CD4-positive, alpha-beta T cell treated with Interleukin-4 for 1 hour (primary cell): ENCODE measurements at regions not wholly inside any gene's neighbourhood (a gene's known extent, or its start where the extent isn't known, plus 50 kb on each side); places are given as distances from the start of the nearest gene placed in this dataset.
"Not testable (repeated sequence)": the region's sequence is repeated elsewhere in the genome, so short reads cannot be mapped to it uniquely, and the experiment has no call there.

ENCODE experiments used
- DNase-seq, 2 donors: peaks; one replicate each; pipeline ENCODE4 v3.0.0-alpha.2; 2020 to 2022

DNA sequence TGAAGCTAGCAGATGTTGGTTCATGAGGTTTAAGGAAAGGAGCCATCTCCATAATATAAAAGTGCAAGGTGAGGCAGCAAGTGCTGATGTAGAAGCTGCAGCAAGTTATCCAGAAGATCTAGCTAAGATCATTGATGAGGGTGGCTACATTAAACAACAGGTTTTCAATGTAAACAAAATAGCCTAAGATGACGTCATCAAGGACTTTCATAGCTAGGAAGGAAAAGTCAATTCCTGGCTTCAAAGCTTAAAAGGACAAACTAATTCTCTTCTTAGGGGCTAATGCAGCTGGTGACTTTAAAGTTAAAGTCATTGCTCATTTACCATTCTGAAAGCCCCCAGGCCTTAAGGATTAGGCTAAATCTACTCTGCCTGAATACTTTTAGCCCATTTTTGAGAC lies 141.9 kb downstream of the MID1IP1 start:
- no peak for DNase-seq

GRCh38 chrX:38948046-38948445 lies 146.8 kb downstream of the MID1IP1 start:
- no peak for DNase-seq

DNA sequence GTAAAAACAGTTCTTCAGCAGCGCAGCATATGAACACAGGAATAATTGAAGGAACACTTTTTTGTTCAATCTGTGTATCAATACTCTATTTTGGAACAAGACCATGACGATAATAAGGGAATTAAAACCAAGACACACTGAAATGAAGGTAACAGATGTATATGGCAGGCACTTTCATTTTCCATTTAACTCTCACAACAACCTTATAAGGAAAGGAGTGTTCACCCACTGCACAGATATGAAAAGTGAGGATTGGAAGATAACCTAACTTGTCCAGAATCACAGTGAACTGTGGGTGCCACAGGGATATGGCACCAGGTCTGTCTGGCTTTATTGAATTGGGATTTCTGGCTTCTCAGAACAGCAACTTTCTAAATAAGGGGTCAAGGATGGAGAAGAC lies 153.3 kb downstream of the MID1IP1 start:
- DNase-seq: no peak

- no peak for DNase-seq
Observed at GRCh38 chrX:38959736-38960135, 158.5 kb downstream of the MID1IP1 start.

GRCh38 chrX:38960137-38960536 lies 158.9 kb downstream of the MID1IP1 start:
- DNase-seq: no peak

- no peak for DNase-seq
Observed at GRCh38 chrX:38961936-38962335, 160.7 kb downstream of the MID1IP1 start.

- not testable (repeated sequence) for DNase-seq
Observed at GRCh38 chrX:38963244-38963643, 162.0 kb downstream of the MID1IP1 start.

- no peak for DNase-seq
Observed at GRCh38 chrX:38965888-38966287, 164.6 kb downstream of the MID1IP1 start.

DNA sequence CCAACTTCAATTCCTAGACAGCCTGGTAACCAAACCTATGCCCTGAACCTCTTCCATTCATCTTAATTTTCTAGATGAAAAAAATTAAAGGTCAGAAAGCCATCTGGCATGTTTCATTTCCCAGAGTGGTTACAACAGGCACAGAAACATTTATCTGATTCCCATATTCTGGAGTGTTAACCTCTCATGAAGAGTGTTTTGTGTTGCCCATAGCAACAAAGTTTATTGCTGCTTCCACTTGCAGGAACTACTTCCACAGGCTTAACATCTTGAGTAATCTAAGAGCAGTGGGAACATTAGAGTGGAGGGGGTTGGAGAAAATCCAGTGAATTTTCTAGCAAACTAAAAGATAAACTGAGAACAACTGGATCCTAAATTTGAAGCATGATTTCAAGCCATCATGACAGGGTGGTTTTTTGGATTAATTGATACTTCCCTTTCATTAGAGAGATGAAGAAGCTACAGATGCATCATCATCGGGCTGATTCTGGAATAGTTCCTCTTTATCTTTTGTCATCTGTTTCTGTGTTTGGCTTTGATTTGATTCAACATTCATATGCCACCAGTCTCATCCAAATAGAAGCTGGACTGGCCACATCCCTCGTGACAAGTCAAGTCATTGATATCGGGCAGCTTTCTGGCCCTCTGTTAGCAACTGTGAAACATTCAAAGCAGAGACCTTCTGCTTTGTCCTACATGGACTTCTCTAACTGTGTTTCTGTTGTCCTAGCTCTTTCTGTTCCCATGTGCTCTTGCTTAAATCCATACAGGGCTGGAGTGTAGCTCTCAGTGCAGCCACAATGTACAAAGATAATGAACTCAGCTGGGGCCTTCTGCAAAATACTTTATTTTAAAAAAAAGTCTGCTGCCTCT lies 167.3 kb downstream of the MID1IP1 start:
- DNase-seq: no peak

DNA sequence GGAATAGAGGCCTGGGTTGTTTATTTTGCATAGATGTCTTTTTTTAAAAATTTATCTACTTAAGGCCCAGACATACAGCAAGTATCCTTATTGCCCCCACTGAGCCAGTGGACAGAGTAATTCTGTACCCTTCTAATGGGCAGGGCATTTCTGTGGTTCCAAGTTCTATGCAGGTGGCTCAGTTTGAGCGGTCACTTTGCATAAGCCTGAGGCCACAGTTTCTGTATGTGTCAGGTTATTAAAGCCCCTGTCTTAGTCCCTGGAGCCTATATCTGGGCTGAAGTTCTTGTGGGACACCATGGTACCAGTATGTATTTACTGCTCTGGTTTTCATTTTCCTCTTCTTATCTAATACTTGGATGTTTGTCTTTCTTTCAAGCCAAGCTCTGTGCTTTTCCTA lies 168.8 kb downstream of the MID1IP1 start:
- DNase-seq: no peak

DNA sequence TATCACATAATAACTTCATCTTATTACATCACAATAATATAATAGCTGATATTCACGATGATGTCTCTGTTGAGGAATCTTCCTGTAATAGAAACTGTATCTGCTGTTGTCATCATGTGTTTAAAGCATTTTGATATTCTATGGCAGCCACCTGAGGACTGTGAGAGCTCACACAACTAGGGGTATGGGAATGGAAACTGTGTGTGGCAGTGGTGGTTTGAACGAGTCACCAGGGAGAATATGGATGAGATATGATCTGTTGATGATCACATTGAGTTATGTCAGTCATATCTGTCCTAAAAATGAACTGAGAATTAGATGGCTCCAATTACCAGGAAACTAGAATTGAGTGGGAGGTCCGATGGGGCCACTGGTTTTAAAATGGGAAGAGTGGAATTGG lies 169.6 kb downstream of the MID1IP1 start:
- DNase-seq: no peak

GRCh38 chrX:38973322-38973721 lies 172.1 kb downstream of the MID1IP1 start:
- no peak for DNase-seq

- no peak for DNase-seq
Observed at GRCh38 chrX:38974542-38974941, 173.3 kb downstream of the MID1IP1 start.

DNA sequence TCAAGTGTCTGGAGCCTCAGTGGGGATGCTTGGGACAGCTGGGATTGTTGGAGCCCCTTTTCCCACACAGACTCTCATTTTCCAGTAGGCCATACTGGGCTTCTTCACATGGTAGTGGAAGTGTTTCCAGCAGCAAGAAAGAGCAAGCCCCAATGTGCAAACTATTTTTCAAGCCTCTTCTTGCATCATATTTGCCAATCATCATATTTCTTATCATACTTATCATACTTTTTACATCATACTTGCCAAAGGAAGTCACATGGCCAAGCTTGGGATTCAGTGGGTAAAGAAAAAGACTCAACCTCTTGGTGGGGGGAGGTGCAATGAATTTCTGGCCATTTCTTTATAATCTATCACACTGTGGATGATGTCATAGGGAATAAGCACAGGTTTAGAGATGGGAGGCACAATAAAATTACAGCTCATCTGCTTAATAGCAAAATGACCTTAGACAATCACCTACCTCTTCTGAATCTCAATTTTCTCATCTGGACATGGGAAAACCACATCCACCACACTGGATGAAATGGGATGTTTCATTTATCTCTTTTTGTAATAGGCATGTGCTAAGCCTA lies 174.2 kb downstream of the MID1IP1 start:
- no peak for DNase-seq

GRCh38 chrX:38982370-38982769 lies 181.1 kb downstream of the MID1IP1 start:
- no peak for DNase-seq

DNA sequence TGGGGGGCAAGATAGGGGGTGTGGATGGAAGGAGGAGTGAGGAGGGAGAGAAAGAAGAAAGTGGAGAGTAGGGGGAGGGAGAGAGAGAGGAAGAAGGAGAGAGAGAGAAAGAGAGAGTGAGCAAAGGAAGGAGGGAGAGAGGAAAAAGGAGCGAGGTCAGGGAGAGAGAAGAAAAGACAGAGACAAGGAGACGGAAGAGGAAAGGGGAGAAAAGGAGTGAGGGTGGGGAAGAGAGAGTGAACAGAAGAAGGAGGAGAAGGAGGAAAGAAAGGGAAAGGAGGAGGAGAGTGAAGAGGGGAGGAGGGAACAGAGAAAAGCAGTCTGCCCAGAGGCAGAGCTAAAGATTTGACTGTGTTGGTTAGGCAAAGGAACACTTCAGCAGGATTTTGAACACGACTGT lies 181.6 kb downstream of the MID1IP1 start:
- no peak for DNase-seq

DNA sequence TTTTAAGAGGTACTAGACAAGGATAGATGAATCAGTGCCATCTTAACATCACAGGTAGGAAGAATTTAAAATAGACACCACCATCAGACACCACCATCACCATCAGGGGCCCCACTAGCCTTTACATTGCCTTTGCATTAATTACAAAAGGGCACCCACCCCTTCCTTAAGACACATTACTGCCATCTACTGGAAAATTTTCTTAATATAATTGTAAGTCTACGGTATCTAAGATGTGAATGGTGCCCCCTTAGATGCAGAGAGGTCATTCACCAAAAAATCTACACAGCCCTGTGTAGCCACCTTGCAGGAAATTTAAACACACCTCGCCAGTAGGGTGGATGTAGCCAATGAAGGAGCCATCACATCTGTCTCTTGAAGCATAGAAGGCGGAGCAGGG lies 184.1 kb downstream of the MID1IP1 start:
- DNase-seq: peak in 1 of 2 donors; percentile 51

DNA sequence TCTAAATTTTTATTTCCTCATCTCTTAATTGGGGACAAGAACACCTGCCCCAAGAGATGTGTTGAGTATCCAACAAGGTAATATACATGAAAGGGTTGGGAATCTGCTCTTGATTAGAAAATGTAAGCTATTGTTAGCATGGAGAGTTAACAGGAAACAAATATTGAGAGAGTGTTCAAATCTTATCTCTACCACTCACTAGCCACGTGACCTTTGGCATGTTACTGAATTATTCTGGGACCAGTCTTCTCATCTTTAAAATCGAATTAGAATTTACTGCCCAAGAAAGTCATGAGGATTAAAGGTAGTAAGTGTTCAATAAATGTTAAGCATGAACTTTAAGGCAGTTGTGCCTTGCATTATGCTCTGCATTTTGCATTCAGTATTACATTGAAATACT lies 184.7 kb downstream of the MID1IP1 start:
- DNase-seq: no peak

DNA sequence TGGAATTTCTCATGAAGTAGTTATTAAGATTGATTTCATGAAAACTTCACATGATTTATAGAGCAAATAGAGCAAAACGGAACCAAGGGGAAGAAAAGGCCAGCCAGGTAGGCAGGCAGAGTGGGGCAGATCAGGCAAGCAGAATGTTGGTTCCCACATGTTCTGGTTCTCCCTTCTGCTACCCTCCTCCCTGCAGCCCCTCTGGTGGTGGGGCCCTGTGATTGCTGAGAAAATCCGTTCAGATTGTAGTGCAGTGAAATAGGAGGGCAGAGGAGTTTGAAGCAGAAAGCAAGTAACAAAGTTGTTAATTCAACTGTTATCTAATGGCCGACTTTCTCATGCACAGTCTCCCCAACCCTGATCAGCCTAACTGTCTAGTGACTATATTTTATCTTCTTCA lies 185.3 kb downstream of the MID1IP1 start:
- DNase-seq: no peak

- DNase-seq: no peak
Observed at GRCh38 chrX:38987198-38987651, 186.0 kb downstream of the MID1IP1 start.

GRCh38 chrX:38988301-38988700 lies 187.0 kb downstream of the MID1IP1 start:
- DNase-seq: no peak

DNA sequence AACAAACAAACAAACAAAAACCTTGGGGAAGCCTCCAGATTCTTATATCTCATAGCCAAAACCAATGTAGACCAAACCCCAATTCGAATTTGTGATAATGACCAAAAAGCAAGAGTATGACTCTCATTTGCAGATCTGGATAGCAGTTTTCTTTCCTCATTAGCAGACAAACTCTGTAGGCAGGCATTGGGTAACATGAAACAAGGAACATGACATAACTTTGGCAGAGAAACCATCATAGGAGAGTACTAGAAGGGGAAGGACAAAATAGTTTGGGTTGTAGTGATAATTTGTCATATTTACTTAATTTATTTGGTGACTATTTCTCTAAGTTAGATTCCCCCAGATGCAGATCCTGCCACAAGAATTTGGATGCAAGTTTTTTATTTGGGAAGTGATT lies 187.8 kb downstream of the MID1IP1 start:
- no peak for DNase-seq

- DNase-seq: no peak
Observed at GRCh38 chrX:38991656-38992440, 190.6 kb downstream of the MID1IP1 start.
